Astrocyte of the cerebellum (primary cell): ENCODE measurements at regions not wholly inside any gene's neighbourhood (a gene's known extent, or its start where the extent isn't known, plus 50 kb on each side); places are given as distances from the start of the nearest gene placed in this dataset.

Experiments
- DNase-seq: peaks from one replicate; pipeline ENCODE4 v3.0.0-alpha.2; 2011; ENCODE audit warnings: low read depth
- H3K4me3 ChIP-seq: 2 replicates; pipeline ENCODE4 v1.5.1; 2011; ENCODE audit warnings: mild to moderate bottlenecking, low read depth, low read length, moderate library complexity
- in situ Hi-C: cut with HindIII; loops from 2 replicates; pipeline ENCODE4 v1.10.0; 2017; ENCODE audit warnings: low sequenced_read_pairs
- TF ChIP-seq, protein P1 (sequence below): IDR thresholded peaks from 2 replicates; pipeline ENCODE4 v1.5.1; 2012; ENCODE audit warnings: low read length, low read depth, moderate library complexity, mild to moderate bottlenecking; ENCODE audit errors: missing control alignments

- in situ Hi-C loops = no loop called here
- DNase-seq = no peak
- no peak overlapping the region for H3K4me3 ChIP-seq
- TF ChIP-seq, protein P1, sequence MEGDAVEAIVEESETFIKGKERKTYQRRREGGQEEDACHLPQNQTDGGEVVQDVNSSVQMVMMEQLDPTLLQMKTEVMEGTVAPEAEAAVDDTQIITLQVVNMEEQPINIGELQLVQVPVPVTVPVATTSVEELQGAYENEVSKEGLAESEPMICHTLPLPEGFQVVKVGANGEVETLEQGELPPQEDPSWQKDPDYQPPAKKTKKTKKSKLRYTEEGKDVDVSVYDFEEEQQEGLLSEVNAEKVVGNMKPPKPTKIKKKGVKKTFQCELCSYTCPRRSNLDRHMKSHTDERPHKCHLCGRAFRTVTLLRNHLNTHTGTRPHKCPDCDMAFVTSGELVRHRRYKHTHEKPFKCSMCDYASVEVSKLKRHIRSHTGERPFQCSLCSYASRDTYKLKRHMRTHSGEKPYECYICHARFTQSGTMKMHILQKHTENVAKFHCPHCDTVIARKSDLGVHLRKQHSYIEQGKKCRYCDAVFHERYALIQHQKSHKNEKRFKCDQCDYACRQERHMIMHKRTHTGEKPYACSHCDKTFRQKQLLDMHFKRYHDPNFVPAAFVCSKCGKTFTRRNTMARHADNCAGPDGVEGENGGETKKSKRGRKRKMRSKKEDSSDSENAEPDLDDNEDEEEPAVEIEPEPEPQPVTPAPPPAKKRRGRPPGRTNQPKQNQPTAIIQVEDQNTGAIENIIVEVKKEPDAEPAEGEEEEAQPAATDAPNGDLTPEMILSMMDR = no peak
Observed at GRCh38 chr4:56245547-56246232, 141.6 kb downstream of the AASDH start.

- TF ChIP-seq, protein P1 = no peak
Observed at GRCh38 chr4:56244681-56245080, 142.6 kb downstream of the AASDH start.

GRCh38 chr4:56243107-56243506, 144.2 kb downstream of the AASDH start:
- TF ChIP-seq, protein P1 = no peak
- H3K4me3 ChIP-seq = no peak overlapping the region
- in situ Hi-C loops = no loop called here
- DNase-seq = no peak

More at GRCh38 chr4:56244681-56245080, 142.6 kb downstream of the AASDH start:
- H3K4me3 ChIP-seq = no peak overlapping the region
- no peak for DNase-seq
- in situ Hi-C loops = no loop called here

- in situ Hi-C loops = no loop called here
- TF ChIP-seq, protein P1 = no peak
- H3K4me3 ChIP-seq = no peak overlapping the region
- DNase-seq = no peak
Observed at GRCh38 chr4:56241500-56241899, 145.8 kb downstream of the AASDH start.

DNA sequence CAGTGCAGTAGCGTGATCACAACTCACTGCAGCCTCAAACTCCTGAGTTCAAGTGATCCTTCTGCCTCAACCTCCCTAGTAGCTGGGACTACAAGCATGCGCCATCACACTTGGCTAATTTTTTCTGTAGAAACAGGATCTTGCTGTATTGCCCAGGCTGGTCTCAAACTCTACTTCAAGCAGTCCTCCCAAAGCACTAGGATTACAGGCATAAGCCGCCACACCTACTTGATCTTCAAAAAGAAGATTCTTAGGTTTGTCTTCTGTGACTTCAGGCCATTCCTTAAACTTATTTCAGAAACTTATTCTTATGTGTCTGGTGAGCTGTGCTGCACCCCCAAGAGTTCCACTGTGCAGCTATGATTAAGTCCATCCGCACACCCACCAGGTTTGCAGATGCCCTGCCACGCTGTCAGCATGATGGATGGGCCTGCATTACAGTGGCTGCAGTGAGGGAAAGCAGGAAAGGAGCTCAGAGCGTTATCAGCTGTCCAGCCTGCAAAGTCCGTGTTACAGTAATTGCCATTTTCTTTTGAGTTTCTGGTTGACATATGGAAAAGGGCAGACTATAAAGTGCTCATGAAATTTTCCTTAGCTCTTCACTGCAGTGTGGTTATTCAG, 146.6 kb downstream of the AASDH start:
- in situ Hi-C loops = no loop called here

GRCh38 chr4:56238251-56238650, 149.0 kb downstream of the AASDH start:
- TF ChIP-seq, protein P1 = no peak
- no peak overlapping the region for H3K4me3 ChIP-seq
- DNase-seq = no peak
- in situ Hi-C loops = no loop called here

More for the DNA sequence above, 146.6 kb downstream of the AASDH start:
- TF ChIP-seq, protein P1 = no peak
- H3K4me3 ChIP-seq = no peak overlapping the region
- DNase-seq = peak; percentile 6
